Sigmoid colon (tissue), 4 donors: ENCODE measurements at regions not wholly inside any gene's neighbourhood (a gene's known extent, or its start where the extent isn't known, plus 50 kb on each side); places are given as distances from the start of the nearest gene placed in this dataset.
"Not testable (repeated sequence)": the region's sequence is repeated elsewhere in the genome, so short reads cannot be mapped to it uniquely, and the experiment has no call there.

Experiments
- EP300 ChIP-seq, 4 donors: sonication (generic); formaldehyde crosslinking; IDR thresholded peaks; one replicate each; pipeline ENCODE4 v1.6.1; 2017; ENCODE audit warnings: antibody characterized with exemption in 4 of 4
- POLR2A ChIP-seq, 2 donors: fragments of 450-650 bp; IDR thresholded peaks; one replicate each; pipeline ENCODE4 v1.6.1; 2016; ENCODE audit warnings: antibody characterized with exemption in 2 of 2, mild to moderate bottlenecking in 2 of 2, moderate library complexity in 2 of 2
- POLR2AphosphoS5 ChIP-seq, 4 donors: sonication (generic); formaldehyde crosslinking; IDR thresholded peaks; one replicate each; pipeline ENCODE4 v1.6.1; 2017; ENCODE audit warnings: antibody characterized with exemption in 4 of 4
- TF ChIP-seq, protein P1 (sequence below), 4 experiments: fragments of 450-650 bp in 3 of 4; fragments of 200-600 bp in 1 of 4; IDR thresholded peaks; one replicate each; pipeline ENCODE4 v1.5.1; 2016 to 2019; ENCODE audit warnings: antibody characterized with exemption in 4 of 4, mild to moderate bottlenecking in 3 of 4, moderate library complexity in 2 of 4

DNA sequence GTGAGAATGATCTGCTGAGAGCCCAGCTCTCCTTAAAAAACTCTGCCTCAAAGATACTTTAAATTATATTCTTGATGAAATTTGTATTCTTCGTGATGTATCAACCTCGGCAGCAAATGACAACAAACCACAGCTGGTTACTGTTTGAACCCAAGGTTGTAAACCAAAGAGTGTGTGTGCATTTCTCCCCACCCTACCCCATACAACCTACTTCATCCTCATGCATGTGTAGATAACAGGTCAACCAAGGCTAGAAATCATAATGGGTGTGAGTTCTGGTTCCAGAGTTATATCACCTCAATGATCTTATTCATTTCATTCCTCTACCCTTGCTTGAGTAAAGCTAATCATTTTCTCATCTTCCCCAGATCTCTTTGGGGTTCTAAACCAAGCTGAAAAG lies 58.8 kb upstream of the DPP6 start:
- TF ChIP-seq POLR2A, EP300, POLR2AphosphoS5 (IDR thresholded peaks at IDR 0.05): not testable (repeated sequence)
- TF ChIP-seq, protein P1, sequence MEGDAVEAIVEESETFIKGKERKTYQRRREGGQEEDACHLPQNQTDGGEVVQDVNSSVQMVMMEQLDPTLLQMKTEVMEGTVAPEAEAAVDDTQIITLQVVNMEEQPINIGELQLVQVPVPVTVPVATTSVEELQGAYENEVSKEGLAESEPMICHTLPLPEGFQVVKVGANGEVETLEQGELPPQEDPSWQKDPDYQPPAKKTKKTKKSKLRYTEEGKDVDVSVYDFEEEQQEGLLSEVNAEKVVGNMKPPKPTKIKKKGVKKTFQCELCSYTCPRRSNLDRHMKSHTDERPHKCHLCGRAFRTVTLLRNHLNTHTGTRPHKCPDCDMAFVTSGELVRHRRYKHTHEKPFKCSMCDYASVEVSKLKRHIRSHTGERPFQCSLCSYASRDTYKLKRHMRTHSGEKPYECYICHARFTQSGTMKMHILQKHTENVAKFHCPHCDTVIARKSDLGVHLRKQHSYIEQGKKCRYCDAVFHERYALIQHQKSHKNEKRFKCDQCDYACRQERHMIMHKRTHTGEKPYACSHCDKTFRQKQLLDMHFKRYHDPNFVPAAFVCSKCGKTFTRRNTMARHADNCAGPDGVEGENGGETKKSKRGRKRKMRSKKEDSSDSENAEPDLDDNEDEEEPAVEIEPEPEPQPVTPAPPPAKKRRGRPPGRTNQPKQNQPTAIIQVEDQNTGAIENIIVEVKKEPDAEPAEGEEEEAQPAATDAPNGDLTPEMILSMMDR (IDR thresholded peaks at IDR 0.05), result not testable (repeated sequence)
